ENCODE measurements at regions not wholly inside any gene's neighbourhood (a gene's known extent, or its start where the extent isn't known, plus 50 kb on each side); places are given as distances from the start of the nearest gene placed in this dataset.

DNA sequence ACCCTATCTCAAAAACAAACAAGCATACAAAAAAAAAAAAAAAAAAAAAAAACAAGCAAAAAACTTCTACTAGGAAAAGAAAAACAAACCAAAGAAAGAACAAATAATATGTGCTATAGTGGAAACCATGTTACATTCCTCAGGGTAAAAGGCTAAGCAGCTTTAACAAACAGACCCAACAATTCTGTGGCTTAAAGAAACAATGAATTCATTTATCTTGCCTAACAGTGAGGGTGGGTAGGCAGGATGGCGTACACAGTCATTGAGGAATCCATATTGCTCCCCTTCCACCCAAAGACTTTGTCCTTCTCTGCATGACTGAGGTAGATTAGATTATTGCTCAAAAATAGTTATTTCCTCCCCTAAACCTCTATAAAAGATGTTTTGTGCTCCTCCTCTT is 63.1 kb upstream of the ITGA6 start:
- TF ChIP-seq CTCF (IDR thresholded peaks at IDR 0.05; ENCODE audit: low read depth, low read length) (no peak), EZH2phosphoT487 (IDR thresholded peaks at IDR 0.05; ENCODE audit: low read depth) (no peak)

Measured in OCI-LY3 (cell line).